ENCODE measurements at regions not wholly inside any gene's neighbourhood (a gene's known extent, or its start where the extent isn't known, plus 50 kb on each side); places are given as distances from the start of the nearest gene placed in this dataset.

GRCh38 chr4:43990551-43990950 lies 458.1 kb downstream of the KCTD8 start:
- TF ChIP-seq CTCF (IDR thresholded peaks at IDR 0.05) (no peak), POLR2A (IDR thresholded peaks at IDR 0.05) (no peak)
